Thyroid gland (tissue), 4 donors: ENCODE measurements at regions not wholly inside any gene's neighbourhood (a gene's known extent, or its start where the extent isn't known, plus 50 kb on each side); places are given as distances from the start of the nearest gene placed in this dataset.

ENCODE experiments used
- CTCF ChIP-seq, 6 experiments: fragments of 200-600 bp in 3 of 6; fragments of 450-650 bp in 3 of 6; sonication (generic) in 3 of 6; IDR thresholded peaks; one replicate each; pipeline ENCODE4 v1.5.1; 2016 to 2019; ENCODE audit warnings: antibody characterized with exemption in 6 of 6, mild to moderate bottlenecking in 2 of 6, inconsistent platforms in 1 of 6, moderate library complexity in 1 of 6
- POLR2A ChIP-seq, 2 donors: fragments of 450-650 bp; IDR thresholded peaks; one replicate each; pipeline ENCODE4 v1.6.1; 2017; ENCODE audit warnings: antibody characterized with exemption in 2 of 2, mild to moderate bottlenecking in 2 of 2, moderate library complexity in 1 of 2

- TF ChIP-seq CTCF (IDR thresholded peaks at IDR 0.05) (no peak), POLR2A (IDR thresholded peaks at IDR 0.05) (no peak)
These were observed 419.3 kb upstream of the ADGRL3 start for GRCh38 chr4:60780874-60781273.
